ENCODE measurements at regions not wholly inside any gene's neighbourhood (a gene's known extent, or its start where the extent isn't known, plus 50 kb on each side); places are given as distances from the start of the nearest gene placed in this dataset.

- no peak overlapping the region for H3K4me3 ChIP-seq (ENCODE audit: low read length)
- no peaks in the 10 kb centered on the region for H3K27me3 ChIP-seq (ENCODE audit: control insufficient read depth, insufficient read depth, low read length)
- no peaks in the 10 kb centered on the region for H3K4me1 ChIP-seq (ENCODE audit: control insufficient read depth, insufficient read depth, low read length)
- Mint-ChIP-seq H3K4me3 (no peak overlapping the region), H3K9me3 (no peaks in the 10 kb centered on the region), H3K27me3 (ENCODE audit: low read depth in 2 of 2) (peaks cover 0 to 3% of the 10 kb centered on the region in 2 donors), H3K27ac (no peak overlapping the region), H3K36me3 (no peaks in the 10 kb centered on the region), H3K4me1 (no peaks in the 10 kb centered on the region)
- ATAC-seq: no peak
- no peak for DNase-seq
- no peaks in the 10 kb centered on the region for H3K36me3 ChIP-seq (ENCODE audit: control insufficient read depth, insufficient read depth, low read length)
- intact Hi-C loops (cut with micrococcal nuclease): no loop called here
- WGBS (ENCODE audit: insufficient coverage): 83% methylated on average over 1 of the region's 2 CpGs
- TF ChIP-seq CTCF (IDR thresholded peaks at IDR 0.05): no peak
- H3K9me3 ChIP-seq (ENCODE audit: control insufficient read depth, insufficient read depth, low read length): no peaks in the 10 kb centered on the region
- H3K27ac ChIP-seq (ENCODE audit: low read length): no peak overlapping the region
Observed at GRCh38 chr2:152835674-152836073, 117.3 kb downstream of the ARL6IP6 start.

- Histone ChIP-seq H3K36me3 (ENCODE audit: control insufficient read depth, insufficient read depth, low read length) (no peaks in the 10 kb centered on the region), H3K27me3 (ENCODE audit: control insufficient read depth, insufficient read depth, low read length) (no peaks in the 10 kb centered on the region), H3K27ac (ENCODE audit: low read length) (no peak overlapping the region), H3K4me1 (ENCODE audit: control insufficient read depth, insufficient read depth, low read length) (no peaks in the 10 kb centered on the region), H3K9me3 (ENCODE audit: control insufficient read depth, insufficient read depth, low read length) (no peaks in the 10 kb centered on the region), H3K4me3 (ENCODE audit: low read length) (no peak overlapping the region)
- no peak for TF ChIP-seq CTCF (IDR thresholded peaks at IDR 0.05)
- DNase-seq (no peak), ATAC-seq (no peak)
- intact Hi-C loops (cut with micrococcal nuclease): no loop called here
- peaks cover 0 to 5% of the 10 kb centered on the region in 2 donors for H3K4me1 Mint-ChIP-seq
- H3K9me3 Mint-ChIP-seq: no peaks in the 10 kb centered on the region
- H3K27ac Mint-ChIP-seq: no peak overlapping the region
- H3K36me3 Mint-ChIP-seq: no peaks in the 10 kb centered on the region
- 86% methylated on average over 5 of the region's 5 CpGs for WGBS (ENCODE audit: insufficient coverage)
- H3K27me3 Mint-ChIP-seq (ENCODE audit: low read depth in 2 of 2): peaks cover 0 to 3% of the 10 kb centered on the region in 2 donors
- H3K4me3 Mint-ChIP-seq: no peak overlapping the region
Observed at GRCh38 chr2:152827944-152828343, 109.5 kb downstream of the ARL6IP6 start.

- DNase-seq (no peak), ATAC-seq (no peak)
- no peaks in the 10 kb centered on the region for H3K36me3 ChIP-seq (ENCODE audit: control insufficient read depth, insufficient read depth, low read length)
- Mint-ChIP-seq H3K27ac (no peak overlapping the region), H3K4me3 (no peak overlapping the region), H3K4me1 (peaks cover 0 to 5% of the 10 kb centered on the region in 2 donors), H3K27me3 (ENCODE audit: low read depth in 2 of 2) (no peaks in the 10 kb centered on the region), H3K36me3 (no peaks in the 10 kb centered on the region), H3K9me3 (no peaks in the 10 kb centered on the region)
- no peak for TF ChIP-seq CTCF (IDR thresholded peaks at IDR 0.05)
- no peaks in the 10 kb centered on the region for H3K9me3 ChIP-seq (ENCODE audit: control insufficient read depth, insufficient read depth, low read length)
- WGBS (ENCODE audit: insufficient coverage): 71% methylated on average over 2 of the region's 3 CpGs
- no peaks in the 10 kb centered on the region for H3K4me1 ChIP-seq (ENCODE audit: control insufficient read depth, insufficient read depth, low read length)
- H3K27me3 ChIP-seq (ENCODE audit: control insufficient read depth, insufficient read depth, low read length): no peaks in the 10 kb centered on the region
- H3K4me3 ChIP-seq (ENCODE audit: low read length): no peak overlapping the region
- no peak overlapping the region for H3K27ac ChIP-seq (ENCODE audit: low read length)
- intact Hi-C loops (cut with micrococcal nuclease): no loop called here
Observed at GRCh38 chr2:152826581-152827279, 108.3 kb downstream of the ARL6IP6 start.

- H3K27ac Mint-ChIP-seq: no peak overlapping the region
- no peaks in the 10 kb centered on the region for H3K9me3 Mint-ChIP-seq
- H3K4me3 Mint-ChIP-seq: no peak overlapping the region
- H3K9me3 ChIP-seq (ENCODE audit: control insufficient read depth, insufficient read depth, low read length): no peaks in the 10 kb centered on the region
- no peaks in the 10 kb centered on the region for H3K27me3 ChIP-seq (ENCODE audit: control insufficient read depth, insufficient read depth, low read length)
- peaks cover 0 to 9% of the 10 kb centered on the region in 2 donors for H3K4me1 Mint-ChIP-seq
- intact Hi-C loops (cut with micrococcal nuclease): no loop called here
- H3K27ac ChIP-seq (ENCODE audit: low read length): no peak overlapping the region
- TF ChIP-seq CTCF (IDR thresholded peaks at IDR 0.05): no peak
- 95% methylated on average over 2 of the region's 3 CpGs for WGBS (ENCODE audit: insufficient coverage)
- H3K4me3 ChIP-seq (ENCODE audit: low read length): no peak overlapping the region
- ATAC-seq (no peak), DNase-seq (no peak)
- no peaks in the 10 kb centered on the region for H3K36me3 Mint-ChIP-seq
- no peaks in the 10 kb centered on the region for H3K36me3 ChIP-seq (ENCODE audit: control insufficient read depth, insufficient read depth, low read length)
- H3K27me3 Mint-ChIP-seq (ENCODE audit: low read depth in 2 of 2): no peaks in the 10 kb centered on the region
- H3K4me1 ChIP-seq (ENCODE audit: control insufficient read depth, insufficient read depth, low read length): no peaks in the 10 kb centered on the region
Observed at GRCh38 chr2:152825834-152826233, 107.4 kb downstream of the ARL6IP6 start.
